GM12878 (cell line): ENCODE measurements at regions not wholly inside any gene's neighbourhood (a gene's known extent, or its start where the extent isn't known, plus 50 kb on each side); places are given as distances from the start of the nearest gene placed in this dataset.

Source experiments
- CHD1 ChIP-seq: IDR thresholded peaks from 2 replicates; pipeline ENCODE4 v1.6.1; 2012; ENCODE audit warnings: low read depth, low read length, improper control_type of control experiment
- CTCF ChIP-seq, 3 experiments: IDR thresholded peaks in 2 of 3; conservative IDR thresholded peaks in 1 of 3; 2 replicates each; pipeline ENCODE4 v1.5.1; 2011; ENCODE audit warnings: low read depth in 3 of 3, low read length in 3 of 3, mild to moderate bottlenecking in 3 of 3, control low read depth in 2 of 3, moderate library complexity in 2 of 3, inconsistent platforms in 1 of 3, mixed read lengths in 1 of 3; ENCODE audit not compliant: control insufficient read depth in 2 of 3, insufficient read depth in 1 of 3; ENCODE audit errors: extremely low read depth in 1 of 3
- NR2C2 ChIP-seq: IDR thresholded peaks from 2 replicates; pipeline ENCODE4 v1.6.1; 2011; ENCODE audit warnings: borderline replicate concordance, low read depth; ENCODE audit not compliant: control insufficient read depth, insufficient read length
- PAX8 ChIP-seq: fragments of 450-650 bp; IDR thresholded peaks from 2 replicates; pipeline ENCODE4 v1.6.1; 2017; ENCODE audit warnings: mild to moderate bottlenecking, moderate library complexity
- SMC3 ChIP-seq: IDR thresholded peaks from 2 replicates; pipeline ENCODE4 v1.6.1; 2011; ENCODE audit warnings: low read length, improper control_type of control experiment, borderline replicate concordance
- SPI1 ChIP-seq: IDR thresholded peaks from 2 replicates; pipeline ENCODE4 v1.6.1; 2011; ENCODE audit warnings: low read depth, mild to moderate bottlenecking, low read length, moderate library complexity, borderline replicate concordance; ENCODE audit not compliant: insufficient read depth
- ZBTB11 ChIP-seq: fragments of 450-650 bp; formaldehyde crosslinking; IDR thresholded peaks from 2 replicates; pipeline ENCODE4 v1.5.0; 2022; ENCODE audit warnings: mild to moderate bottlenecking, missing genetic modification characterization
- ZBTB33 ChIP-seq: fragments of 450-650 bp; IDR thresholded peaks from 2 replicates; pipeline ENCODE4 v1.6.1; 2017; ENCODE audit warnings: mild to moderate bottlenecking

GRCh38 chr14:104353221-104353920 lies 215.0 kb downstream of the KIF26A start:
- TF ChIP-seq PAX8 (no peak), CTCF (IDR thresholded peaks at IDR 0.05 in 2 of 3, conservative IDR thresholded peaks at IDR 0.05 in 1 of 3; ENCODE audit: control insufficient read depth in 2 of 3, extremely low read depth in 1 of 3, insufficient read depth in 1 of 3, low read depth in 3 of 3, low read length in 3 of 3) (no peak), SPI1 (no peak), ZBTB11 (no peak), CHD1 (no peak), SMC3 (no peak), NR2C2 (no peak), ZBTB33 (no peak)
